Progenitor cell of endocrine pancreas (in vitro differentiated cells): ENCODE measurements at regions not wholly inside any gene's neighbourhood (a gene's known extent, or its start where the extent isn't known, plus 50 kb on each side); places are given as distances from the start of the nearest gene placed in this dataset.
"Not testable (repeated sequence)": the region's sequence is repeated elsewhere in the genome, so short reads cannot be mapped to it uniquely, and the experiment has no call there.

Experiments used
- DNase-seq: peaks from one replicate; pipeline ENCODE4 v3.0.0; 2021; ENCODE audit warnings: low spot score; ENCODE audit not compliant: unreplicated experiment
- H3K27ac Mint-ChIP-seq: 2 replicates; pipeline ENCODE4 v1.8.0; 2021; ENCODE audit warnings: mild to moderate bottlenecking, moderate library complexity, mixed read lengths
- H3K27me3 Mint-ChIP-seq: 2 replicates; pipeline ENCODE4 v1.8.0; 2021; ENCODE audit warnings: mixed read lengths
- H3K36me3 Mint-ChIP-seq: 2 replicates; pipeline ENCODE4 v1.8.0; 2022; ENCODE audit warnings: mixed read lengths; ENCODE audit not compliant: insufficient read depth
- H3K4me1 Mint-ChIP-seq: 2 replicates; pipeline ENCODE4 v1.8.0; 2021; ENCODE audit warnings: low read depth, mixed read lengths
- H3K4me3 Mint-ChIP-seq: 2 replicates; pipeline ENCODE4 v1.8.0; 2021; ENCODE audit warnings: low read depth, mild to moderate bottlenecking, moderate library complexity, mixed read lengths
- H3K9me3 Mint-ChIP-seq: 2 replicates; pipeline ENCODE4 v1.8.0; 2021; ENCODE audit warnings: low read depth, mixed read lengths
- CTCF ChIP-seq: fragments of 200-600 bp; sonication (generic); IDR thresholded peaks from one replicate; pipeline ENCODE4 v1.5.0; 2021; ENCODE audit warnings: antibody characterized with exemption, mild to moderate bottlenecking; ENCODE audit not compliant: unreplicated experiment

- TF ChIP-seq CTCF, result no peak
- no peaks in the 10 kb centered on the region for H3K4me1 Mint-ChIP-seq
- H3K9me3 Mint-ChIP-seq, result peaks cover 23% of the 10 kb centered on the region
- no peak for DNase-seq
- H3K36me3 Mint-ChIP-seq, result no peaks in the 10 kb centered on the region
- no peaks in the 10 kb centered on the region for H3K27me3 Mint-ChIP-seq
- no peak overlapping the region for H3K27ac Mint-ChIP-seq
- H3K4me3 Mint-ChIP-seq, result no peak overlapping the region
Measured at GRCh38 chr12:7581625-7582024, 78.0 kb upstream of the CD163 start.

GRCh38 chr12:7581046-7581445 lies 77.5 kb upstream of the CD163 start:
- DNase-seq, result no peak
- Mint-ChIP-seq H3K27me3 (no peaks in the 10 kb centered on the region), H3K36me3 (no peaks in the 10 kb centered on the region), H3K9me3 (peaks cover 19% of the 10 kb centered on the region), H3K4me1 (no peaks in the 10 kb centered on the region), H3K27ac (no peak overlapping the region), H3K4me3 (no peak overlapping the region)
- TF ChIP-seq CTCF, result no peak

- Mint-ChIP-seq H3K27me3 (no peaks in the 10 kb centered on the region), H3K4me3 (no peak overlapping the region), H3K27ac (no peak overlapping the region), H3K4me1 (no peaks in the 10 kb centered on the region), H3K9me3 (peaks cover 10% of the 10 kb centered on the region), H3K36me3 (no peaks in the 10 kb centered on the region)
- no peak for TF ChIP-seq CTCF
- no peak for DNase-seq
Measured at GRCh38 chr12:7571257-7571656, 67.7 kb upstream of the CD163 start.

- H3K4me3 Mint-ChIP-seq, result no peak overlapping the region
- H3K9me3 Mint-ChIP-seq, result peaks cover under 1% of the 10 kb centered on the region
- TF ChIP-seq CTCF, result no peak
- DNase-seq, result no peak
- peaks cover 2% of the 10 kb centered on the region for H3K36me3 Mint-ChIP-seq
- H3K4me1 Mint-ChIP-seq, result no peaks in the 10 kb centered on the region
- no peaks in the 10 kb centered on the region for H3K27me3 Mint-ChIP-seq
- no peak overlapping the region for H3K27ac Mint-ChIP-seq
Measured at GRCh38 chr12:7557227-7557626, 53.6 kb upstream of the CD163 start.

GRCh38 chr12:7555752-7556151 lies 52.2 kb upstream of the CD163 start:
- Mint-ChIP-seq H3K27me3 (no peaks in the 10 kb centered on the region), H3K4me1 (no peaks in the 10 kb centered on the region), H3K27ac (no peak overlapping the region), H3K4me3 (no peak overlapping the region), H3K36me3 (peaks cover 3% of the 10 kb centered on the region), H3K9me3 (peaks cover 12% of the 10 kb centered on the region)
- no peak for TF ChIP-seq CTCF
- no peak for DNase-seq

DNA sequence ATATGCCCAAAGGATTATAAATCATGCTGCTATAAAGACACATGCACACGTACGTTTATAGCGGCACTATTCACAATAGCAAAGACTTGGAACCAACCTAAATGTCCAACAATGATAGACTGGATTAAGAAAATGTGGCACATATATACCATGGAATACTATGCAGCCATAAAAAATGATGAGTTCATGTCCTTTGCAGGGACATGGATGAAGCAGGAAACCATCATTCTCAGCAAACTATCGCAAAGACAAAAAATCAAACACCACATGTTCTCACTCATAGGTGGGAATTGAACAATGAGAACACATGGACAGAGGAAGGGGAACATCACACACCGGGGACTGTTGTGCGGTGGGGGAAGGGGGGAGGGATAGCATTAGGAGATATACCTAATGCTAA lies 51.3 kb upstream of the CD163 start:
- H3K36me3 Mint-ChIP-seq, H3K27me3 Mint-ChIP-seq, H3K4me1 Mint-ChIP-seq, H3K4me3 Mint-ChIP-seq, DNase-seq, H3K27ac Mint-ChIP-seq: not testable (repeated sequence)
- H3K9me3 Mint-ChIP-seq, result peaks cover 17% of the 10 kb centered on the region
